ENCODE measurements at regions not wholly inside any gene's neighbourhood (a gene's known extent, or its start where the extent isn't known, plus 50 kb on each side); places are given as distances from the start of the nearest gene placed in this dataset.
A peak's percentile ranks its signal among the peaks of the same experiment; 100 is the strongest.

- peak; percentile 3 for DNase-seq
Observed at GRCh38 chr17:69908626-69909368, 166.2 kb upstream of the KCNJ16 start.

GRCh38 chr17:69909389-69909788 is 165.6 kb upstream of the KCNJ16 start:
- no peak for DNase-seq

GRCh38 chr17:69912805-69913204 is 162.2 kb upstream of the KCNJ16 start:
- no peak for DNase-seq

GRCh38 chr17:69913216-69913615 is 161.8 kb upstream of the KCNJ16 start:
- DNase-seq: no peak

GRCh38 chr17:69913616-69914015 is 161.4 kb upstream of the KCNJ16 start:
- DNase-seq: peak; percentile 4

- DNase-seq: no peak
Observed at GRCh38 chr17:69914520-69914919, 160.5 kb upstream of the KCNJ16 start.

GRCh38 chr17:69916761-69917160 is 158.3 kb upstream of the KCNJ16 start:
- DNase-seq: no peak

- no peak for DNase-seq
Observed at GRCh38 chr17:69918164-69918563, 156.9 kb upstream of the KCNJ16 start.

GRCh38 chr17:69919789-69920188 is 155.2 kb upstream of the KCNJ16 start:
- no peak for DNase-seq

GRCh38 chr17:69921046-69921445 is 154.0 kb upstream of the KCNJ16 start:
- no peak for DNase-seq

- no peak for DNase-seq
Observed at GRCh38 chr17:69928611-69929010, 146.4 kb upstream of the KCNJ16 start.

GRCh38 chr17:69936996-69937395 is 138.0 kb upstream of the KCNJ16 start:
- DNase-seq: no peak

GRCh38 chr17:69943058-69943457 is 132.0 kb upstream of the KCNJ16 start:
- DNase-seq: no peak

GRCh38 chr17:69944406-69944805 is 130.6 kb upstream of the KCNJ16 start:
- no peak for DNase-seq

GRCh38 chr17:69945698-69946185 is 129.3 kb upstream of the KCNJ16 start:
- no peak for DNase-seq

- DNase-seq: peak; percentile 89
Observed at GRCh38 chr17:69947027-69947759, 127.8 kb upstream of the KCNJ16 start.

- no peak for DNase-seq
Observed at GRCh38 chr17:69948406-69948805, 126.6 kb upstream of the KCNJ16 start.

GRCh38 chr17:69949496-69949895 is 125.5 kb upstream of the KCNJ16 start:
- no peak for DNase-seq

- peak; percentile 56 for DNase-seq
Observed at GRCh38 chr17:69949973-69950695, 124.9 kb upstream of the KCNJ16 start.

- no peak for DNase-seq
Observed at GRCh38 chr17:69950701-69951418, 124.2 kb upstream of the KCNJ16 start.

- DNase-seq: no peak
Observed at GRCh38 chr17:69954241-69954925, 120.6 kb upstream of the KCNJ16 start.

- no peak for DNase-seq
Observed at GRCh38 chr17:69958063-69958462, 117.0 kb upstream of the KCNJ16 start.
